DND-41 (cell line): ENCODE measurements at regions not wholly inside any gene's neighbourhood (a gene's known extent, or its start where the extent isn't known, plus 50 kb on each side); places are given as distances from the start of the nearest gene placed in this dataset.

ENCODE experiments used
- CTCF ChIP-seq: IDR thresholded peaks from 2 replicates; pipeline ENCODE4 v1.5.1; 2012; ENCODE audit warnings: borderline replicate concordance, low read length, moderate library complexity, mild to moderate bottlenecking; ENCODE audit not compliant: poor library complexity, severe bottlenecking; ENCODE audit errors: extremely low read depth
- EZH2 ChIP-seq: IDR thresholded peaks from 3 replicates; pipeline ENCODE4 v1.6.1; 2012; ENCODE audit warnings: borderline replicate concordance, low read depth, mild to moderate bottlenecking, moderate library complexity, low read length, inconsistent platforms; ENCODE audit not compliant: severe bottlenecking

- TF ChIP-seq CTCF (no peak), EZH2 (no peak)
These were observed 198.5 kb downstream of the BLID start for GRCh38 chr11:121917482-121917881.
